ENCODE measurements at regions not wholly inside any gene's neighbourhood (a gene's known extent, or its start where the extent isn't known, plus 50 kb on each side); places are given as distances from the start of the nearest gene placed in this dataset.

- no peak for DNase-seq (ENCODE audit: low read depth, low spot score)
- H3K4me3 ChIP-seq (ENCODE audit: low read length) = no peak overlapping the region
Measured at GRCh38 chr4:29213020-29213419, 1507.1 kb upstream of the PCDH7 start.

- no peak overlapping the region for H3K4me3 ChIP-seq (ENCODE audit: low read length)
- DNase-seq (ENCODE audit: low read depth, low spot score) = no peak
Measured at GRCh38 chr4:29220761-29221160, 1499.4 kb upstream of the PCDH7 start.

- no peak for DNase-seq (ENCODE audit: low read depth, low spot score)
- H3K4me3 ChIP-seq (ENCODE audit: low read length) = no peak overlapping the region
Measured at GRCh38 chr4:29224911-29225310, 1495.3 kb upstream of the PCDH7 start.

GRCh38 chr4:29240641-29241040, 1479.5 kb upstream of the PCDH7 start:
- no peak overlapping the region for H3K4me3 ChIP-seq (ENCODE audit: low read length)
- no peak for DNase-seq (ENCODE audit: low read depth, low spot score)

- no peak overlapping the region for H3K4me3 ChIP-seq (ENCODE audit: low read length)
- DNase-seq (ENCODE audit: low read depth, low spot score) = no peak
Measured at GRCh38 chr4:29243054-29243453, 1477.1 kb upstream of the PCDH7 start.

GRCh38 chr4:29243851-29244250, 1476.3 kb upstream of the PCDH7 start:
- no peak for DNase-seq (ENCODE audit: low read depth, low spot score)
- H3K4me3 ChIP-seq (ENCODE audit: low read length) = no peak overlapping the region

GRCh38 chr4:29259556-29259955, 1460.6 kb upstream of the PCDH7 start:
- DNase-seq (ENCODE audit: low read depth, low spot score) = no peak
- H3K4me3 ChIP-seq (ENCODE audit: low read length) = no peak overlapping the region

GRCh38 chr4:29262986-29263385, 1457.2 kb upstream of the PCDH7 start:
- DNase-seq (ENCODE audit: low read depth, low spot score) = no peak
- no peak overlapping the region for H3K4me3 ChIP-seq (ENCODE audit: low read length)

GRCh38 chr4:29276150-29276549, 1444.0 kb upstream of the PCDH7 start:
- no peak for DNase-seq (ENCODE audit: low read depth, low spot score)
- H3K4me3 ChIP-seq (ENCODE audit: low read length) = no peak overlapping the region

- H3K4me3 ChIP-seq (ENCODE audit: low read length) = no peak overlapping the region
- DNase-seq (ENCODE audit: low read depth, low spot score) = no peak
Measured at GRCh38 chr4:29277381-29277780, 1442.8 kb upstream of the PCDH7 start.

- DNase-seq (ENCODE audit: low read depth, low spot score) = no peak
- no peak overlapping the region for H3K4me3 ChIP-seq (ENCODE audit: low read length)
Measured at GRCh38 chr4:29278585-29278984, 1441.6 kb upstream of the PCDH7 start.

GRCh38 chr4:29289118-29289517, 1431.1 kb upstream of the PCDH7 start:
- DNase-seq (ENCODE audit: low read depth, low spot score) = no peak
- no peak overlapping the region for H3K4me3 ChIP-seq (ENCODE audit: low read length)

- no peak for DNase-seq (ENCODE audit: low read depth, low spot score)
- no peak overlapping the region for H3K4me3 ChIP-seq (ENCODE audit: low read length)
Measured at GRCh38 chr4:29295280-29295679, 1424.9 kb upstream of the PCDH7 start.

GRCh38 chr4:29304595-29304994, 1415.6 kb upstream of the PCDH7 start:
- no peak for DNase-seq (ENCODE audit: low read depth, low spot score)
- no peak overlapping the region for H3K4me3 ChIP-seq (ENCODE audit: low read length)

GRCh38 chr4:29307256-29307655, 1412.9 kb upstream of the PCDH7 start:
- H3K4me3 ChIP-seq (ENCODE audit: low read length) = no peak overlapping the region

GRCh38 chr4:29307755-29308154, 1412.4 kb upstream of the PCDH7 start:
- DNase-seq (ENCODE audit: low read depth, low spot score) = no peak
- H3K4me3 ChIP-seq (ENCODE audit: low read length) = no peak overlapping the region

More at GRCh38 chr4:29307256-29307655, 1412.9 kb upstream of the PCDH7 start:
- DNase-seq (ENCODE audit: low read depth, low spot score) = no peak

- no peak for DNase-seq (ENCODE audit: low read depth, low spot score)
- no peak overlapping the region for H3K4me3 ChIP-seq (ENCODE audit: low read length)
Measured at GRCh38 chr4:29309050-29309449, 1411.1 kb upstream of the PCDH7 start.

- no peak overlapping the region for H3K4me3 ChIP-seq (ENCODE audit: low read length)
- DNase-seq (ENCODE audit: low read depth, low spot score) = no peak
Measured at GRCh38 chr4:29310252-29310651, 1409.9 kb upstream of the PCDH7 start.

GRCh38 chr4:29311247-29311646, 1408.9 kb upstream of the PCDH7 start:
- no peak overlapping the region for H3K4me3 ChIP-seq (ENCODE audit: low read length)
- no peak for DNase-seq (ENCODE audit: low read depth, low spot score)

GRCh38 chr4:29319663-29320340, 1400.4 kb upstream of the PCDH7 start:
- no peak for DNase-seq (ENCODE audit: low read depth, low spot score)
- H3K4me3 ChIP-seq (ENCODE audit: low read length) = no peak overlapping the region

GRCh38 chr4:29320947-29321620, 1399.1 kb upstream of the PCDH7 start:
- no peak overlapping the region for H3K4me3 ChIP-seq (ENCODE audit: low read length)
- no peak for DNase-seq (ENCODE audit: low read depth, low spot score)

Measured in Jurkat, Clone E6-1 (cell line).